Bronchial epithelial cell (primary cell): ENCODE measurements at regions not wholly inside any gene's neighbourhood (a gene's known extent, or its start where the extent isn't known, plus 50 kb on each side); places are given as distances from the start of the nearest gene placed in this dataset.

Source experiments
- DNase-seq: peaks from one replicate; pipeline ENCODE4 v3.0.0-alpha.2; 2010; ENCODE audit warnings: low read depth
- FAIRE-seq: peaks from 2 replicates; lab custom pipeline; 2011; peaks lifted over from hg19 to GRCh38; lab: Jason Lieb, UNC
- H3K27me3 ChIP-seq: 2 replicates; pipeline ENCODE4 v1.5.1; 2011; ENCODE audit warnings: low read length; ENCODE audit not compliant: control insufficient read depth, insufficient read depth
- H3K36me3 ChIP-seq: 2 replicates; pipeline ENCODE4 v1.5.1; 2011; ENCODE audit warnings: low read length; ENCODE audit not compliant: control insufficient read depth, insufficient read depth
- H3K4me3 ChIP-seq: 2 replicates; pipeline ENCODE4 v1.5.1; 2011; ENCODE audit warnings: mild to moderate bottlenecking, low read depth, low read length, control low read depth
- TF ChIP-seq, protein P1 (sequence below): IDR thresholded peaks from 2 replicates; pipeline ENCODE4 v1.5.1; 2011; ENCODE audit warnings: mild to moderate bottlenecking, moderate library complexity, low read length, control low read depth, inconsistent platforms; ENCODE audit not compliant: insufficient read depth, severe bottlenecking

DNA sequence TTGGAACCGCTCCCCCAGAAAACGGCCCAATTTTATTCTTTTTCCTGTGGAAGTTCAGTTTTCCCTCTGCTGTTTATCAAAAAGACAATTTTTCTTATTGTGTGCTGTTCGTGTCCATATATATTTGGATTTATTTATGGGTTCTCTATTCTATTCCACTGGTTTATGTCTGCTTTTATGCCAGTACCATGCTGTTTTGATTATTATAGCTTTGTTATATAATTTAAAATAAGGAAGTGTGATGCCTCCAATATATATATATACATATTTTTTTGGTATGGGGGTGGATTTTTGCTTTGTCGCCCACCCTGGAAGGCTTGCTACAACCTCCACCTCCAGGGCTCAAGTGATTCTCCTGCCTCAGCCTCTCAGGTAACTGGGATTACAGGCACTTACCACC, 103.3 kb downstream of the TFAP2B start:
- Histone ChIP-seq H3K27me3 (no peaks in the 10 kb centered on the region), H3K36me3 (no peaks in the 10 kb centered on the region), H3K4me3 (no peak overlapping the region)
- DNase-seq (no peak), FAIRE-seq (no peak)
- TF ChIP-seq, protein P1, sequence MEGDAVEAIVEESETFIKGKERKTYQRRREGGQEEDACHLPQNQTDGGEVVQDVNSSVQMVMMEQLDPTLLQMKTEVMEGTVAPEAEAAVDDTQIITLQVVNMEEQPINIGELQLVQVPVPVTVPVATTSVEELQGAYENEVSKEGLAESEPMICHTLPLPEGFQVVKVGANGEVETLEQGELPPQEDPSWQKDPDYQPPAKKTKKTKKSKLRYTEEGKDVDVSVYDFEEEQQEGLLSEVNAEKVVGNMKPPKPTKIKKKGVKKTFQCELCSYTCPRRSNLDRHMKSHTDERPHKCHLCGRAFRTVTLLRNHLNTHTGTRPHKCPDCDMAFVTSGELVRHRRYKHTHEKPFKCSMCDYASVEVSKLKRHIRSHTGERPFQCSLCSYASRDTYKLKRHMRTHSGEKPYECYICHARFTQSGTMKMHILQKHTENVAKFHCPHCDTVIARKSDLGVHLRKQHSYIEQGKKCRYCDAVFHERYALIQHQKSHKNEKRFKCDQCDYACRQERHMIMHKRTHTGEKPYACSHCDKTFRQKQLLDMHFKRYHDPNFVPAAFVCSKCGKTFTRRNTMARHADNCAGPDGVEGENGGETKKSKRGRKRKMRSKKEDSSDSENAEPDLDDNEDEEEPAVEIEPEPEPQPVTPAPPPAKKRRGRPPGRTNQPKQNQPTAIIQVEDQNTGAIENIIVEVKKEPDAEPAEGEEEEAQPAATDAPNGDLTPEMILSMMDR, result no peak

DNA sequence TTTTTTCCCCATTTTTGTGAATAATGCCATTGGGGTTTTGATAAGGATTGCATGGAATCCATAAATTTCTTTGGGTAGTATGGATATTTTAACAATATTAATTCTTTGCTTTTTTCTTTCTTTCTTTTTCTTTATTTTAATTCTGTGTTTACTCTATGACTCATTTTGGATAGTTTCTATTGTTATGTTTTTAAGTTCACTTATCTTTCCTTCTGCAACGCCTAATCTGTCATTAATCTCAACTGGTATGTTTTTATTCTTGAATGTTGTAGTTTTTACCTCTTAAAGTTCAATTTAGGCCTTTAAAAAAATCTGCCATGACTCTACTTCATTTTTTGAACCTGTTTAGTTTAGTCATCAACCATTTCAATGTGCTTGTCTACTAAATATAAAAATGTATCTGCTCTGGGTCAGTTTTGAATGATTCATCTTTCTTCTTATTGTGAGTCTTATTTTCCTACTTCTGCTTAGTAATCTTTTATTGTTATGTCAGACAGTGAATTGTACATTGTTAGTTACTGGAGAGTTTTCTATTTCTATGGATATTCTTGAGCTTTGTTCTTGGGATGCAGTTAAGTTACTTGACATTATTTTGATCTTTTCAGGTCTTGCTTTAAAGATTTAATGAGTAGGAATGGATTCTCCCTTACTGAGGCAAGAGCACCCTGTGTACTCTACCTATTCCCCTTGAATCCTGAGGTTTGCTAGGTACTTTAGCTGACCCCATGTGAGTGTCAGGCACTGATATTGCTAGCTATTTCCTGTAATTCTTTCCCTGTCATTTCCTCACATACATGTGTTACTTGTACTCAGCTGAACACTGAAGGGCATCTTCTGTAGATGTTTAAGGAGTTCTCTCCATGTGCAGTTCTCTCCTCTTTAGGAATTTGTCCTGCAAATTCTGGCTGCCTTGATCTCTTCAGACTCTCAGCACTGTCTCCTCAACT, 104.2 kb downstream of the TFAP2B start:
- no peak for FAIRE-seq
- no peak overlapping the region for H3K4me3 ChIP-seq
- TF ChIP-seq, protein P1, result no peak
- DNase-seq, result peak; percentile 58
- H3K27me3 ChIP-seq, result no peaks in the 10 kb centered on the region
- no peaks in the 10 kb centered on the region for H3K36me3 ChIP-seq

DNA sequence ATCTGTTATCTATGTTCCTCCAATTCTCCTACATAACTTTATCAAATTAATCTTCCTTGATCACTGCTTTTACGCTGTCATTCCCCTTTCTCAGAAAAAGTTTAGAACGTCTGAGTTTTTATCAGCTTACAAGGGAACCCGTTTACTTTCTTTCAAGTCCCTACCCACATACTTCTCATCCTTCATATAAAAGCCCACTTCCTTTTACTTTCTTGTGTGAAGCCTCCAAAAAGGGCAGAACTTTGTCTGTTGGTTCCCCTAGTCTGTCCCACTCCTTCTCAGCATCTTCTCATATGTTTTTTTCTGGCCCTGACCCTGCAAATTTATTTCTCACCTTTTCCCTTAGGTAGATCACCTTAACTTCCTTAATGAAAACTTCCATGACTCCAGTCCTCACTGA, 106.1 kb downstream of the TFAP2B start:
- H3K4me3 ChIP-seq, result no peak overlapping the region
- DNase-seq (no peak), FAIRE-seq (no peak)
- no peaks in the 10 kb centered on the region for H3K36me3 ChIP-seq
- H3K27me3 ChIP-seq, result no peaks in the 10 kb centered on the region
- TF ChIP-seq, protein P1, result no peak

DNA sequence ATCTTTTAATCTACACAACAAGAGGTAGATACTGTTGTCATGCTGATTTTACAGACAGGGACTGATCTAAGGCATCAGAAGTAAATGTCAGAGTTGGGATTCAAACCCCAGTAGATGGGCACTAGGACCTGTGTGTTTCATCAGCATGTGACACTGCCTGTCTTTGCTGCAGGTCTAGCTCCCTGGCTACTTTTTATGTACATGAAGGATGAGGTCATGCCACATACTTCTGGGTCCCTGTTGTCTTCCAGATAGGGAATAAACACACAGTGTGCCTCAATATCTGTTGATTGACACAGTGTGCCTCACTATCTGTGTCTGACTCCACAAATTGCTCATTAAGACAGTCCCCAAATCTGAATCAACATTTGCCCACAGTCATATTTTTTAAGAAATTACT, 106.9 kb downstream of the TFAP2B start:
- DNase-seq (peak; percentile 2), FAIRE-seq (peak; percentile 40)
- Histone ChIP-seq H3K4me3 (no peak overlapping the region), H3K36me3 (no peaks in the 10 kb centered on the region), H3K27me3 (no peaks in the 10 kb centered on the region)
- TF ChIP-seq, protein P1, result no peak

- Histone ChIP-seq H3K4me3 (no peak overlapping the region), H3K27me3 (no peaks in the 10 kb centered on the region), H3K36me3 (no peaks in the 10 kb centered on the region)
- TF ChIP-seq, protein P1, result no peak
- no peak for FAIRE-seq
- no peak for DNase-seq
Observed at GRCh38 chr6:50925981-50926380, 107.3 kb downstream of the TFAP2B start.
